ENCODE measurements at regions not wholly inside any gene's neighbourhood (a gene's known extent, or its start where the extent isn't known, plus 50 kb on each side); places are given as distances from the start of the nearest gene placed in this dataset.
"Not testable (repeated sequence)": the region's sequence is repeated elsewhere in the genome, so short reads cannot be mapped to it uniquely, and the experiment has no call there.

DNA sequence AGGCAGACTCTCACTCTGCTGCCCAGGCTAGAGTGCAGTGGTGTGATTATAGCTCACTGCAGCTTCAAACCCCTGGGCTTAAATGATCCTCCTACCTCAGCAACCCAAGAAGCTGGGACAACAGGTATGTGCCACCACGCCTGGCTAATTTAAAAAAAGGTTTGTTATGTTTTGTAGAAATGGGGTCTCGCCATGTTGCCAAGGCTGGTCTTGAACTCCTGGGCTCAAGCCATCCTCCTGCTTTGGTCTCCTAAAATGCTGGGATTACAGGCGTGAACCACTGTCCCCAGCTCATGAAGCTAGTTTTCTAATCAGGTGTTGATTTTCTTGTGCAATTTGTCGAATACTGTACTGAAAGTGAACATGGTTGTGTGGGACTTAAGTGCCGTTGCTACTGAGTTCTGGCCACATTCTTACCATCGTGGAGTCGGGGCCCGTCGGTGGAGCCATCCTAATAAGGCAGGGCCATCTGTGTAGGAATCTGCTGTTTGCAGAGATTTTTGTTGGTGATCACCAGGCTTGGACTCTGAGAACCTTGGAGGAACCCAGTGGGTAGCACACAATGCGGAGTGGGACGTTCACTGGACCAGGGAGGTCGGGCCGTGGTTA is 193.2 kb downstream of the GOLGA6L6 start:
- no peak for DNase-seq (ENCODE audit: low read depth in 2 of 3, low spot score in 1 of 3)

DNA sequence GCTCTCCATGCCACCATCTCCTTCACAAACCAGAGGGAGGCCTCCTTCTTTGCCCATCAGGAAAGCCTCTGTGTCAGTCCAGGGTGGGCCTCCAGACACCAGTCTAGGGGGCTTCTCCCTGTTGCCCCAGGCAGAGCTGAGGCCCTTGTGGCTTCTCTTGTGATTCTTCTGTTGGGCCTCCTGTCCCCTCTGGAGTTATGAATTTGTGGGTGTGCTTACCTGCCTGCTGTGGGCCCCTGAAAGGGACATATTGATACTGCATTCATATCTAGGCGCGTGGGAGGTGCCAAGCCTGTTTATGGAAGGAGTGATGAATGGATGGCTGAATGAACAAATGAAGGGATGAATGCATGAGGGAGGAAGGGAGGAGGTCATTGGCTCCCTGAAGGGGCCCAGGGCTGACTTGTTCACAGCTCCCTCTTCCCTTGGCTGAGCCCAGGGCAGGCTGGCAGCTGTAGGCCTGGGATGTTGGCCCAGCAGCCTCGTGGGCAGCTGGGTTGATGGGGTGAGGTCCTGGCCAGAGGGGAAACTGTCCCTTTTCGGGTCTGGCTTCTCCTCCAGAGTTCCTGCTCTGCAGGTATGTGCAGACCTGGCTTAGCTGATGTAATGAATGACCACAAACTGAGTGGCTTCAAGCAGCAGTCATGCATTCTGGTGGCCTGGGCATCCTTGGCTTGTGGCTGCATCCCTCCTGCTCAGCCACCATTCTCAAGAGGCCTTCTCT is 195.4 kb downstream of the GOLGA6L6 start:
- DNase-seq (ENCODE audit: low read depth in 2 of 3, low spot score in 1 of 3) = no peak

DNA sequence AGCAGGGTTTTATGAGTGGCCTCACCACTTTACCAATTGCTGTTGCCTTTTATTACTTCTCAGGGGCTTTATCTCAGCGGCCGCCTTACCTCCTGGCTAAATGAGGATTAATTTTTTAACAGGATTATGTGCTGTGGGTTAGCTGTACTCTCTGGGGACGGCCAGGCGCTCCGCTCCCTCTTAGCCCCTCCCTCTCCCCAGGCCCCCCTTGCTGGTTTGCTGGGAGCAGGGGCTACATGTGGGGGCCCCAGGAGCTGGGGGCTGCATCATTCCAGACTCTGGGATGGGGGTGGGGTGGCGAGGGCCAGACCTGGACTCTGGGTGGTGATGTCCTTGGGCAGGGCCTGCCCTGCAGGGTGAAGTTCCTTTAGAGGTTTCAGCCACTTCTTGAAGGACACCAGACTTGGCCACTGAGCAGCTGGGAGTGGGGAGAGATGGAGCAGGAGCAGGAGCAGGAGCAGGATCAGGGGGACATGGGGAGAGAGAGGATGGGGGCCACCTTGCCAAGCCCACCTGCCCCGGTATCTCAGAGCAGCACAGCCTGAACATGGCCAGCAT is 196.1 kb downstream of the GOLGA6L6 start:
- DNase-seq (ENCODE audit: low read depth in 2 of 3, low spot score in 1 of 3) = no peak

DNA sequence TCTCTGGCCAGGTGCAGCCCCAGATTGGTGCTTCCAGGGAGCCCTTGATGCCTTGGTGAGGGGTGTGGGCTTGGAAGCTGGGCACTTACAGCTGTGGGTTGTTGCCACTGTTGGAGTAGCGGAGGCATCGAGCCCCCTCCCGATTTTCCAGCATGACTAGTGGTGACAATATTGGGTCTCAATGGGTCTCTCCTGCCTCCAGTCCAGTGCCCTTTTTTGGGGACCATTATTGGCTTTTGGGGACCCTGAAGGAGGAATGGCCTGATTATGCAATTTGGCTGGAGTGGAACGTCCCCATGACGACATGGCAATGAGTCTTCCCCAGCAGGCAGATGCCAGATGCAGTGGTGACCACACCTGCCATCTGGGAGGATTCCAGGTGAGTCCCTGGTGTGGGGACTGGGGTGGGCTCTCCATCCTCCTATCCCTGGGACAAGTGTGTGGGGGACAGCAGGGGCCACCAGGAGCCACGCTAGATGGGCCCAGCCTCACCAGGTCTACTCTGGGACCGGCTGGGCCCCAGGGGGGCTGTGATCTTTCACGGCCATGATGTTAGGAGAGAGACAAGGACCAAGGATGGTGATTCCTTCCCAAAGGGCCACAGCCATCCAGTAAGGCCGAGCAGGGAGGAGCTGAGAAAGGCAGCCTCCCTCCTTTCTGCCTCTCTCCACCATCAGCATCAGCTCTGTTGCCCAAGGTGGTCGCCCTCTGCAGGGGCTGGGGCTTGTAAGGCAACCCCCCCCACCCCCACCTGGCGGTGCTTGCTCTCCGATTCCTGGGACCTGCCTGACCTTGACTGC is 196.8 kb downstream of the GOLGA6L6 start:
- DNase-seq (ENCODE audit: low read depth in 2 of 3, low spot score in 1 of 3) = no peak

DNA sequence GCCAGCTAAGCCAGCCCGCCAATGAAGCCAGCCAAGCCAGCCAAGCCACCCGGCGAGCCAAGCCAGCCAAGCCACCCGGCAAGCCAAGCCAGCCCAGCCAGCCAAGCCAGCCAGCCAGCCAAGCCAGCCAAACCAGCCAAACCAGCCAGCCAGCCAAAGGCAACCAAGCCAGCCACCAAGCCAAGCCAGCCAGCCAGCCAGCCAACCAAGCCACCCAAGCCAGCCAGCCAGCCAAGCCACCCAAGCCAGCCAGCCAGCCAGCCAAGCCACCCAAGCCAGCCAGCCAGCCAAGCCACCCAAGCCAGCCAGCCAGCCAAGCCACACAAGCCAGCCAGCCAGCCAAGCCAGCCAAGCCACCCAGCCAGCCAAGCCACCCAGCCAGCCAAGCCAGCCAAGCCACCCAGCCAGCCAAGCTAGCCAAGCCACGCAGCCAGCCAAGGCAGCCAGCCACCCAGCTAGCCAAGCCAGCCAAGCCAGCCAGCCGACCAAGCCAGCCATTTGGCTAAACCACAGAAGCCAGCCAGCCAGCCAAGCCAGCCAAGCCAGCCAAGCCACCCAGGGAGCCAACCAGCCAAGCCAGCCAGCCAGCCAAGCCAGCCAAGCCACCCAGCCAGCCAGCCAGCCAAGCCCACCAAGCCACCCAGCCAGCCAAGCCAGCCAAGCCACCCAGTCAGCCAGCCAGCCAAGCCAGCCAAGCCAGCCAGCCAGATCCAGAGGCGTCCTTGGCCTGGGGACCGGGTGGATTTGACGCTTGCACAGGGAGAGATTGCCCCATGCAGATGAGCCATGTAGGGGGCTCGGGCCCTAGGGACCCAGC is 198.0 kb downstream of the GOLGA6L6 start:
- DNase-seq (ENCODE audit: low read depth in 2 of 3, low spot score in 1 of 3) = not testable (repeated sequence)

DNA sequence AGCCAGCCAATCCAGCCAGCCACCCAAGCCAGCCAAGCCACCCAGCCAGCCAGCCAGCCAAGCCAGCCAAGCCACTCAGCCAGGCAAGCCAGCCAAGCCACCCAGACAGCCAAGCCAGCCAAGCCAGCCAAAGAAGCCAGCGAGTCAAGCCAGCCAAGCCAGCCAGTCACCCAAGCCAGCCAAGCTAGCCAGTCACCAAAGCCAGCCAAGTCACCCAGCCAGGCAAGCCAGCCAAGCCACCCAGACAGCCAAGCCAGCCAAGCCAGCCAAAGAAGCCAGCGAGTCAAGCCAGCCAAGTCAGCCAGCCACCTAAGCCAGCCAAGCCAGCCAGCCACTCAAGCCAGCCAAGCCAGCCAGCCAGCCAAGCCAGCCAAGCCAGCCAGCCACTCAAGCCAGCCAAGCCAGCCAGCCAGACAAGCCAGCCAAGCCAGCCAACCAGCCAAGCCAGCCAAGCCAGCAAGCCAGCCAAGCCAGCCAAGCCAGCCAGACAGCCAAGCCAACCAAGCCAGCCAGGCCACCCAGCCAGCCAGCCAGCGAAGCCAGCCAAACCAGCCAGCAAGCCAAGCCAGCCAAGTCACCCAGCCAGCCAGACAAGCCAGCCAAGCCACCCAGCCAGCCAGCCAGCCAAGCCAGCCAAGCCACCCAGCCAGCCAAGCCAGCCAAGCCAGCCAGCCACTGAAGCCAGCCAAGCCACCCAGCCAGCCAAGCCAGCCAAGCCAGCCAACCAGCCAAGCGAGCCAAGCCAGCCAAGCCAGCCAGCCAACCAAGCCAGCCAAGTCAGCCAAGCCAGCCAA is 198.8 kb downstream of the GOLGA6L6 start:
- DNase-seq (ENCODE audit: low read depth in 2 of 3, low spot score in 1 of 3) = not testable (repeated sequence)

DNA sequence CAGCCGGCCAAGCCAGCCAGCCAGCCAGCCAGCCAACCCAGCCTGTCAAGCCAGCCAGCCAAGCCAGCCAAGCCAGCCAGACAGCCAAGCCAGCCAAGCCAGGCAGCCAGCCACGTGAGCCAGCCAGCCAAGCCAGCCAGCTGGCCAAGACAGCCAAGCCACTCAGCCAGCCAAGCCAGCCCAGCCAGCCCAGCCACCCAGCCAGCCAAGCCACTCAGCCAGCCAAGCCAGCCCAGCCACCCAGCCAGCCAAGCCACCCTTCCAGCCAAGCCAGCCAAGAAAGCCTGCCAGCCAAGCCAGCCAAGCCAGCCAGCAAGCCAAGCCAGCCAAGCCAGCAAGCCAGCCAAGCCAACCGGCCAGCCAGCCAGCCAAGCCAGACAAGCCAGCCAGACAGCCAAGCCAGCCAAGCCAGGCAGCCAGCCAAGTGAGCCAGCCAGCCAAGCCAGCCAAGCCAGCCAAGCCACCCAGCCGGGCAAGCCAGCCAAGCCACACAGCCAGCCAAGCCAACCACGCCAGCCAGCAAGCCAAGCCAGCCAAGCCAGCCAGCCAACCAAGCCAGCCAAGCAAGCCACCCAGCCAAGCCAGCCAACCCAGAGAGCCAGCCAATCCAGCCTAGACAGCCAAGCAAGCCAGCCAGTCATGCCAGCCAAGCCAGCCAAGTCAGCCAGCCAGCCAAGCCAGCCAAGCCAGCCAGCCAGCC is 199.5 kb downstream of the GOLGA6L6 start:
- DNase-seq (ENCODE audit: low read depth in 2 of 3, low spot score in 1 of 3) = no peak

DNA sequence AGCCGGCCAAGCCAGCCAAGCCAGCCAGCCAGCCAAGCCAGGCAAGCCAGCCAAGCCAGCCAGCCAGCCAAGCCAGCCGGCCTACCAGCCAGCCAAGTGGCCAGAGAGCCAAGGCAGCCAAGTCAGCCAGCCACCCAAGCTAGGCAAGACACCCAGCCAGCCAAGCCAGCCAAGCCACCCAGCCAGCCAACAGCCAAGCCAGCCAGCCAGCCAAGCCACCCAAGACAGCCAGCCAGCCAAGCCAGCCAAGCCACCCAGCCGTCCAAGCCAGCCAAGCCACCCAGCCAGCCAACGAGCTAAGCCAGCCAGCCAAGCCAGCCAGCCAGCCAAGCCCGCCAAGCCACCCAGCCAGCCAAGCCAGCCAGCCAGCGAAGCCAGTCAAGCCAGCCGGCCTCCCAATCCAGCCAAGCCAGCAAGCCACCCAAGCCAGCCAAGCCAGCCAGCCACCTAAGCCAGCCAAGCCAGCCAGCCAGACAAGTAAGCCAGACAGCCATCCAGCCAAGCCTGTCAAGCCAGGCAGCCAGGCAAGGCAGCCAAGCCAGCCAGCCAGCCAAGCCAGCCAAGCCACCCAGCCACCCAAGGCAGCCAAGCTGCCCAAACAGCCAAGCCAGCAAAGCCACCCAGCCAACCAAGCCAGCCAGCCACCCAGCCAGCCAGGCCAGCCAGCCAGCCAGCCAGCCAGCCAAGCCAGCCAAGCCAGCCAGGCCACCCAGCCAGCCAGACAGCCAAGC is 200.5 kb downstream of the GOLGA6L6 start:
- DNase-seq (ENCODE audit: low read depth in 2 of 3, low spot score in 1 of 3) = no peak

DNA sequence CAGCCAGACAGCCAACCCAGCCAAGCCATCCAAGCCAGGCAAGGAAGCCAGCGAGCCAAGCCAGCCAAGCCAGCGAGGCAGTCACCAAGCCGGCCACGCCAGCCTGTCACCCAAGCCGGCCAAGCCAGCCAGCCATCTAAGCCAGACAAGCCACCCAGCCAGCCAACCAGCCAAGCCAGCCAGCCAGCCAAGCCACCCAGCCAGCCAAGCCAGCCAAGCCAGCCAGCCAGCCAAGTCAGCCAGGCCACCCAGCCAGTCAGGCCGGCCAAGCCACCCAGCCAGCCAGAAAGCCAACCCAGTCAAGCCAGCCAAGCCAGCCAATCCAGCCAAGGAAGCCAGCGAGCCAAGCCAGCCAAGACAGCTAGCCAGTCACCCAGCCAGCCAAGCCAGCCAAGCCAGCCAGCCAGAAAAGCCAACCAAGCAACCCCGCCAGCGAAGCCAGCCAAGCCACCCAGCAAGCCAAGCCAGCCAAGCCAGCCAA is 201.2 kb downstream of the GOLGA6L6 start:
- no peak for DNase-seq (ENCODE audit: low read depth in 2 of 3, low spot score in 1 of 3)

DNA sequence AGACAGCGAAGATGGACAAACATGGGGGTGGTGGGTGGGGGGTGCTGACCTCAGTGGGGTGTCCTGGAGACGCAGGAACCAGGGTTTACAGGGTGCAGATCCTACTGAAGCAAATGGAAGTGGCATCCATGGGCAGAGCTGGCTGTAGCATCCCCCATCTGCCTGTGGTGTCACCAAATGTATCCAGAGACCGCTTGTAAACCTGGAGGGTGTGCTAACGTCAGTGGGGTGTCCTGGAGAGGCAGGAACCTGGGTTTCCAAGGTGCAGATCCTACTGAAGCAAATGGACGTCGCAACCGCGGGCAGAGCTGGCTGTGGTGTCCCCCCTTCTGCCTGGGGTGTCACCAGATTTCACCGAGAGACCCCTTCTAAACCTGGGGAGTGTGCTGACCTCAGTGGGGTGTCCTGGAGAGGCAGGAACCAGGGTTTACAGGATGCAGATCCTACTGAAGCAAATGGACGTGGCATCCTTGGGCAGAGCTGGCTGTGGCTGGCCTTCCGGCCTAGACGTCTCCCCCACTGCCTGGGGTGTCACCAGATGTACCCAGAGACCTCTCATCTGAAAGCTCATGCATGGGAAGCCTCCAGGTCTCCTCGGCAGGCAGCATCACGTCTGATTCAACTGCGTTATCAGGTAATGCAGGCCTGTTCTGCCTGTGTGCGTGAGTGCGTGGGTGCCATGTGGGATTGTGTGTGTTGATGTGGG is 202.4 kb downstream of the GOLGA6L6 start:
- DNase-seq (ENCODE audit: low read depth in 2 of 3, low spot score in 1 of 3) = not testable (repeated sequence)

DNA sequence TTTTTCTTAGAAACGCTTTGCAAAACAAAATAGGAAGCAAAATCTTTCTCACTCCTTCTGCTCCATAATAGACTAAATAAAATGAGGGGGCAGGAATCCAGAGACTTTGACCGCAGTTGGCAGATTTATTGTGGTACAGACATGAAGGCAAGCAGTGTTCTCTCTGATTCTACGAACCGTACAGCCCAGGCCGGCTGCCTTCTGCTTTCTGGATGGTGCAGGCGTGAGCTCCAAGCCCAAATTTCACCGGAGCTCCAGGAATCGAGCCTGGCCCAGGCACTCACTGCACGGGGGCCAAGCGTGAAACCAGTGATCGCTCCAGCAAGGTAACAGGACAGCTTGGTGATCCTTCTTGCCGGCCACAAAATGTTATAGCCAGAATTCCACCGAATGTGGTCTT is 202.9 kb downstream of the GOLGA6L6 start:
- DNase-seq (ENCODE audit: low read depth in 2 of 3, low spot score in 1 of 3) = not testable (repeated sequence)

DNA sequence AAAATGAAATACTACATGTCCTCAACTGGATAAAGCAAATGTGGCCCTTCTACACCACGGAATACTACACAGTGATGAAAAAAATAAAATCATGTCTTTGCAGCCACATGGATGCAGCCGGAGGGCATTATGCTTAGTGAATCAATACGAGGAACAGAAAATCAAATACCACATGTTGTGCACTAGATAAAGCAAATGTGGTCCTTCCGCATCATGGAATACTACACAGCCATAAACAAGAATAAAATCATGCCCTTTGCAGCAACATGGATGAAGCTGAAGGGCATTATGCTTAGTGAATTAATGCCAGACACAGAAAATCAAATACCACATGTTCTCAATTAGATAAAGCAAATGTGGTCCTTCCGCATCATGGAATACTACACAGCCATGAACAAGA is 204.4 kb downstream of the GOLGA6L6 start:
- not testable (repeated sequence) for DNase-seq (ENCODE audit: low read depth in 2 of 3, low spot score in 1 of 3)

DNA sequence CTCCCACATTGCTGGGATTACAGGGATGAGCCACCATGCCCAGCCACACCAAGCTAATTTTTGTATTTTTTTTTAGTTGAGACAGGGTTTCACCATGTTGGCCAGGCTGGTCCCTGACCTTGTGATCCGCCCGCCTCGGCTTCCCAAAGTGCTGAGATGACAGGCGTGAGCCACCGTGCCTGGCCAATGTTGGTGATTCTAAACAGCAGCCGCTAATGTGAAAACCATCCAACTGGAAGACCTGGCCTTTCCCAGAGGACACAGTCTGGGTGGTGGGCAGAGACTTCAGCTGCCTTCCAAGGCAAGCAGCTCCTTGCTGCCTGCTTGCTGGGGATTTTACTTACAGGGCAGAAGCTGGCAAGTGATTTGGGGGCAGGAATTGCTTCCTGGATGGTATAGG is 207.1 kb downstream of the GOLGA6L6 start:
- DNase-seq (ENCODE audit: low read depth in 2 of 3, low spot score in 1 of 3) = not testable (repeated sequence)

DNA sequence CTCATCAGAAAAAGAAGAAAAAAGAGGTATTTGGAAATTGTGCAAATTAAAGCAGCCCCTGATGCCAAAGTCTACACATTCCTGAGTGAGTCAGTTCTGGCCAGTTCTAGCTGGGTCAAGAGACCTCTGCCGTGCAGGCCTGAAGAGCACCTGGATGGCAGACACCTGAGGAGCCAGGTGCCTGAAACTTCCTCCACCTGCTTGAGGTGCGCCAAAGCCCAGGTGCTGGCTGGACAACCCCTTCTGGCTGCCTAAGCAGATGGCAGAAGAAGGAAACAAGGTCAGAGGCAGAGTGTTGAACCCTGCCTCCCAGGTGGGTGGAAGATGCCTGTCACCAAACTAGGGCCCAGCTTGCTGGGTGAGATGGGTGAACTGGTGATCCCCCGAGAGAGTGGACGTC is 215.8 kb downstream of the GOLGA6L6 start:
- not testable (repeated sequence) for DNase-seq (ENCODE audit: low read depth in 2 of 3, low spot score in 1 of 3)

DNA sequence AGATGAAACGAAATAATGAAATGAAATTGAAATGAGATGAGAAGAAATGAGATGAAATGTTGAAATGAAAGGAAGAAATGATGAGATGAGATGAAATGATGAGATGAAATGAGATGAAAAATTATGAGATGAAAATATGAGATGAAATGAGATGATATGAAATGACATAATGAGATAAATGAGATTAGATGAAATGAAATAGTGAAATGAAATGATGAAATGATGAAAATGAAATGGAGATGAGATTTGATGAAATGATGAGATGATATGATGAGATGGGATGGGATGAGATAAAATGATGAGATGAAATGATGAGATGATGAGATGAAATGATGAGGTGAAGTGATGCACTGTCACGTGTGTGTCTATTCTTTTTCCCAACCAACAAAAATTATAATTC is 224.5 kb downstream of the GOLGA6L6 start:
- DNase-seq (ENCODE audit: low read depth in 2 of 3, low spot score in 1 of 3) = not testable (repeated sequence)

DNA sequence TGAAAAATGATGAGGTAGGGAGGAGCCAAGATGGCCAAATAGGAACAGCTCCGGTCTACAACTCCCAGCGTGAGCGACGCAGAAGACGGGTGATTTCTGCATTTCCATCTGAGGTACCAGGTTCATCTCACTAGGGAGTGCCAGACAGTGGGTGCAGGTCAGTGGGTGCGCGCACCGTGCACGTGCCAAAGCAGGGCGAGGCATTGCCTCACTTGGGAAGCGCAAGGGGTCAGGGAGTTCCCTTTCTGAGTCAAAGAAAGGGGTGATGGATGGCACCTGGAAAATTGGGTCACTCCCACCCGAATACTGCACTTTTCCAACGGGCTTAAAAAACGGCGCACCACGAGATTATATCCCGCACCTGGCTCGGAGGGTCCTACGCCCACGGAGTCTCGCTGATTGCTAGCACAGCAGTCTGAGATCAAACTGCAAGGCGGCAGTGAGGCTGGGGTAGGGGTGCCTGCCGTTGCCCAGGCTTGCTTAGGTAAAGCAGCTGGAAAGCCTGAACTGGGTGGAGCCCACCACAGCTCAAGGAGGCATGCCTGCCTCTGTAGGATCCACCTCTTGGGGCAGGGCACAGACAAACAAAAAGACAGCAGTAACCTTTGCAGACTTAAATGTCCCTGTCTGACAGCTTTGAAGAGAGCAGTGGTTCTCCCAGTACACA is 230.5 kb downstream of the GOLGA6L6 start:
- not testable (repeated sequence) for DNase-seq (ENCODE audit: low read depth in 2 of 3, low spot score in 1 of 3)

DNA sequence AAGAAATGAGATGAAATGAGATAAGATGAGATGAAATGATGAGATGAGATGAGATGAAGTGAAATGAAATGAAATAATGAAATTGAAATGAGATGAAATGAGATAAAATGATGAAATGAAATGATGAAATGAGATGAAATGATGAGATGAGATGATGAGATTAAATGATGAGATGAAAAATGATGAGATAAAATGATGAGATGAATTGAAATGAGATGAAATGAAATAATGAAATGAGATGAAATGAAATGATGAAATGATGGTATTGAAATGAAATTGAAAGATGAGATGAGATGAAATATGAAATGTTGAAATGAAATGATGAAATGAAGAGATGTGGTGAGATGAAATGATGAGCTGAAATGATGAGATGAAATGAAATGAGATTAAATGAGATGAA is 231.0 kb downstream of the GOLGA6L6 start:
- no peak for DNase-seq (ENCODE audit: low read depth in 2 of 3, low spot score in 1 of 3)
